Body of pancreas (tissue), 4 donors: ENCODE measurements at regions not wholly inside any gene's neighbourhood (a gene's known extent, or its start where the extent isn't known, plus 50 kb on each side); places are given as distances from the start of the nearest gene placed in this dataset.

Source experiments
- ATAC-seq: fragments of 150-250 bp; one replicate; pipeline ENCODE4 v1.9.1; 2016
- DNase-seq, 4 donors: peaks; one replicate each; pipeline ENCODE4 v3.0.0-alpha.2; 2019
- H3K27ac ChIP-seq, 4 donors: fragments of 200-600 bp; sonication (generic); 1 replicate in 3 of 4; 2 replicates in 1 of 4; pipeline versions ENCODE4 v1.5.1 to v1.6.1; 2016 to 2019; ENCODE audit warnings: mild to moderate bottlenecking in 1 of 4, mixed read lengths in 1 of 4, moderate library complexity in 1 of 4
- H3K27me3 ChIP-seq, 2 donors: fragments of 200-600 bp; sonication (generic); one replicate each; pipeline ENCODE4 v1.6.0; 2016; ENCODE audit warnings: mild to moderate bottlenecking in 1 of 2
- H3K36me3 ChIP-seq, 2 donors: fragments of 200-600 bp; sonication (generic); replicated peaks in 1 of 2; 2 replicates each; pipeline ENCODE4 v1.5.1; 2016; ENCODE audit warnings: low read depth in 2 of 2; ENCODE audit not compliant: insufficient read depth in 1 of 2
- H3K4me1 ChIP-seq: fragments of 200-600 bp; sonication (generic); one replicate; pipeline ENCODE4 v1.6.0; 2016
- H3K4me3 ChIP-seq, 2 donors: fragments of 200-600 bp; sonication (generic); 1 replicate in 1 of 2; 2 replicates in 1 of 2; pipeline ENCODE4 v1.5.1; 2016 to 2019
- H3K9me3 ChIP-seq, 3 donors: fragments of 200-600 bp; sonication (generic); 1 replicate in 2 of 3; 2 replicates in 1 of 3; pipeline ENCODE4 v1.5.1; 2016
- POLR2A ChIP-seq, 3 donors: fragments of 450-650 bp; IDR thresholded peaks; one replicate each; pipeline ENCODE4 v1.6.1; 2016; ENCODE audit warnings: antibody characterized with exemption in 3 of 3, mild to moderate bottlenecking in 2 of 3
- WGBS, 2 donors: methylation state at CpG; one replicate each; pipeline ENCODE4 v1.1.5; 2017; 5-methylcytosine and 5-hydroxymethylcytosine counted together
- intact Hi-C: fragments of 100-400 bp; cut with DNase I; formaldehyde crosslinking; loops from one replicate; pipeline ENCODE4 v1.15.1; 2023
- TF ChIP-seq, protein P1 (sequence below), 7 experiments: fragments of 450-650 bp in 4 of 7; fragments of 200-600 bp in 3 of 7; sonication (generic) in 3 of 7; IDR thresholded peaks; one replicate each; pipeline ENCODE4 v1.5.1; 2016 to 2019; ENCODE audit warnings: antibody characterized with exemption in 7 of 7

DNA sequence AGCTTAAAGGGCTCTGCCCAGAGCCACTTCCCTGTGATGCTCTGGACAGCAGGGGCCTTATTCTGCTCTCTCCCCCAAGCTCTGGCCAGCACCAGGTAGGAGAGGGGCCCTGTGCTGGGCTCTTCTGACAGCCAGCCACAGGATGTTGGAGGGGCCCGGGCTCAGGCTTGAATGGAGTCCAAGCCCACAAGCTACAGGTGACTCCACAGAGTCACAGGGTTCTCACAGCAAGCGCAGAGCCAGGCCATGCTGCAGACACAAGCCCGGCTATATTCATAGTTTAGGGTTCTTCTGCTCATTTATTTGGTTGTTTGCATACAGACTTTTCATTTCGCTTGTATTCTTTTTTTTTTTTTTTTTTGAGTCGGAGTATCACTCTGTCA, 1392.8 kb downstream of the BRD1 start:
- 56 to 88% methylated on average over 4 to 5 of the region's 5 CpGs for WGBS, 2 donors
- no peak for DNase-seq
- intact Hi-C loops: no loop called here
- Histone ChIP-seq H3K27me3 (no peaks in the 10 kb centered on the region), H3K36me3 (no peaks in the 10 kb centered on the region), H3K9me3 (no peaks in the 10 kb centered on the region), H3K4me1 (peaks cover 4% of the 10 kb centered on the region), H3K27ac (no peak overlapping the region), H3K4me3 (no peak overlapping the region)
- TF ChIP-seq POLR2A (IDR thresholded peaks at IDR 0.05): no peak
- TF ChIP-seq, protein P1, sequence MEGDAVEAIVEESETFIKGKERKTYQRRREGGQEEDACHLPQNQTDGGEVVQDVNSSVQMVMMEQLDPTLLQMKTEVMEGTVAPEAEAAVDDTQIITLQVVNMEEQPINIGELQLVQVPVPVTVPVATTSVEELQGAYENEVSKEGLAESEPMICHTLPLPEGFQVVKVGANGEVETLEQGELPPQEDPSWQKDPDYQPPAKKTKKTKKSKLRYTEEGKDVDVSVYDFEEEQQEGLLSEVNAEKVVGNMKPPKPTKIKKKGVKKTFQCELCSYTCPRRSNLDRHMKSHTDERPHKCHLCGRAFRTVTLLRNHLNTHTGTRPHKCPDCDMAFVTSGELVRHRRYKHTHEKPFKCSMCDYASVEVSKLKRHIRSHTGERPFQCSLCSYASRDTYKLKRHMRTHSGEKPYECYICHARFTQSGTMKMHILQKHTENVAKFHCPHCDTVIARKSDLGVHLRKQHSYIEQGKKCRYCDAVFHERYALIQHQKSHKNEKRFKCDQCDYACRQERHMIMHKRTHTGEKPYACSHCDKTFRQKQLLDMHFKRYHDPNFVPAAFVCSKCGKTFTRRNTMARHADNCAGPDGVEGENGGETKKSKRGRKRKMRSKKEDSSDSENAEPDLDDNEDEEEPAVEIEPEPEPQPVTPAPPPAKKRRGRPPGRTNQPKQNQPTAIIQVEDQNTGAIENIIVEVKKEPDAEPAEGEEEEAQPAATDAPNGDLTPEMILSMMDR (IDR thresholded peaks at IDR 0.05): no peak
- ATAC-seq: no peak

GRCh38 chr22:48434156-48434867, 1393.4 kb downstream of the BRD1 start:
- 65 to 81% methylated on average over 9 to 16 of the region's 16 CpGs for WGBS, 2 donors
- intact Hi-C loops: no loop called here
- Histone ChIP-seq H3K27me3 (no peaks in the 10 kb centered on the region), H3K9me3 (no peaks in the 10 kb centered on the region), H3K36me3 (no peaks in the 10 kb centered on the region), H3K27ac (no peak overlapping the region), H3K4me1 (peaks cover 4% of the 10 kb centered on the region), H3K4me3 (no peak overlapping the region)
- ATAC-seq (no peak), DNase-seq (no peak)
- TF ChIP-seq, protein P1 (IDR thresholded peaks at IDR 0.05): no peak
- no peak for TF ChIP-seq POLR2A (IDR thresholded peaks at IDR 0.05)

GRCh38 chr22:48433647-48434046, 1394.0 kb downstream of the BRD1 start:
- intact Hi-C loops: no loop called here
- Histone ChIP-seq H3K27ac (no peak overlapping the region), H3K36me3 (no peaks in the 10 kb centered on the region), H3K27me3 (no peaks in the 10 kb centered on the region), H3K4me3 (no peak overlapping the region), H3K9me3 (no peaks in the 10 kb centered on the region), H3K4me1 (peaks cover 9% of the 10 kb centered on the region)
- TF ChIP-seq, protein P1 (IDR thresholded peaks at IDR 0.05): no peak
- TF ChIP-seq POLR2A (IDR thresholded peaks at IDR 0.05): no peak
- ATAC-seq: no peak
- no peak for DNase-seq
- WGBS, 2 donors: 62% methylated on average over 11 of the region's 11 CpGs

- Histone ChIP-seq H3K4me3 (no peak overlapping the region), H3K36me3 (no peaks in the 10 kb centered on the region), H3K27me3 (no peaks in the 10 kb centered on the region), H3K4me1 (peaks cover 14% of the 10 kb centered on the region), H3K27ac (no peak overlapping the region), H3K9me3 (no peaks in the 10 kb centered on the region)
- WGBS, 2 donors: 55 to 77% methylated on average over 12 to 14 of the region's 15 CpGs
- intact Hi-C loops: no loop called here
- TF ChIP-seq, protein P1 (IDR thresholded peaks at IDR 0.05): no peak
- no peak for TF ChIP-seq POLR2A (IDR thresholded peaks at IDR 0.05)
- DNase-seq: no peak
- no peak for ATAC-seq
These were observed 1394.7 kb downstream of the BRD1 start for GRCh38 chr22:48432781-48433518.
